Lower leg skin (tissue), 4 donors: ENCODE measurements at regions not wholly inside any gene's neighbourhood (a gene's known extent, or its start where the extent isn't known, plus 50 kb on each side); places are given as distances from the start of the nearest gene placed in this dataset.

Source experiments
- DNase-seq, 2 donors: peaks; one replicate each; pipeline ENCODE4 v3.0.0-alpha.2; 2019; ENCODE audit warnings: low spot score in 2 of 2
- H3K4me3 ChIP-seq: fragments of 200-600 bp; sonication (generic); 2 replicates; pipeline ENCODE4 v1.5.1; 2017; ENCODE audit warnings: mild to moderate bottlenecking, low read depth; ENCODE audit not compliant: poor library complexity, severe bottlenecking
- CTCF ChIP-seq, 3 donors: fragments of 450-650 bp; IDR thresholded peaks; one replicate each; pipeline ENCODE4 v1.5.1; 2016; ENCODE audit warnings: antibody characterized with exemption in 3 of 3, mild to moderate bottlenecking in 3 of 3, moderate library complexity in 2 of 3
- POLR2A ChIP-seq, 2 donors: fragments of 450-650 bp; IDR thresholded peaks; one replicate each; pipeline ENCODE4 v1.6.1; 2016 to 2017; ENCODE audit warnings: antibody characterized with exemption in 2 of 2, mild to moderate bottlenecking in 1 of 2, moderate library complexity in 1 of 2
- WGBS, 2 donors: methylation state at CpG; one replicate each; pipeline ENCODE4 v1.1.5; 2018; 5-methylcytosine and 5-hydroxymethylcytosine counted together
- intact Hi-C: fragments of 100-400 bp; cut with DNase I; formaldehyde crosslinking; loops from one replicate; pipeline ENCODE4 v1.15.0; 2023; ENCODE audit warnings: low total_unique reads

GRCh38 chr4:121266982-121267381, 102.9 kb upstream of the TNIP3 start:
- intact Hi-C loops = loop anchor here (10.0 kb wide), 1 partner anchor 1122 kb away; no protein-coding TSS in a partner anchor
- WGBS, 2 donors = 56 to 62% methylated on average over 3 of the region's 3 CpGs
- no peak for DNase-seq
- no peak for TF ChIP-seq POLR2A (IDR thresholded peaks at IDR 0.05)
- TF ChIP-seq CTCF (IDR thresholded peaks at IDR 0.05) = no peak
- H3K4me3 ChIP-seq = no peak overlapping the region

GRCh38 chr4:121256887-121257466, 92.9 kb upstream of the TNIP3 start:
- WGBS, 2 donors = 83 to 87% methylated on average over 3 of the region's 3 CpGs
- intact Hi-C loops = loop anchor here (10.0 kb wide), 1 partner anchor 62 kb away; no protein-coding TSS in a partner anchor

GRCh38 chr4:121255986-121256750, 92.0 kb upstream of the TNIP3 start:
- intact Hi-C loops = loop anchor here (10.0 kb wide), 1 partner anchor 61 kb away; no protein-coding TSS in a partner anchor
- TF ChIP-seq POLR2A (IDR thresholded peaks at IDR 0.05) (no peak), CTCF (IDR thresholded peaks at IDR 0.05) (no peak)
- no peak overlapping the region for H3K4me3 ChIP-seq
- DNase-seq = no peak

More at GRCh38 chr4:121256887-121257466, 92.9 kb upstream of the TNIP3 start:
- TF ChIP-seq POLR2A (IDR thresholded peaks at IDR 0.05) (no peak), CTCF (IDR thresholded peaks at IDR 0.05) (no peak)
- no peak for DNase-seq
- H3K4me3 ChIP-seq = no peak overlapping the region

GRCh38 chr4:121253961-121254360, 89.8 kb upstream of the TNIP3 start:
- H3K4me3 ChIP-seq = no peak overlapping the region
- intact Hi-C loops = loop anchor here (10.0 kb wide), 1 partner anchor 59 kb away; no protein-coding TSS in a partner anchor
- WGBS, 2 donors = 81 to 87% methylated on average over 2 of the region's 2 CpGs
- no peak for TF ChIP-seq CTCF (IDR thresholded peaks at IDR 0.05)
- no peak for TF ChIP-seq POLR2A (IDR thresholded peaks at IDR 0.05)
- no peak for DNase-seq

GRCh38 chr4:121252224-121252806, 88.2 kb upstream of the TNIP3 start:
- WGBS, 2 donors = 14 to 16% methylated on average over 3 of the region's 3 CpGs
- no peak for TF ChIP-seq CTCF (IDR thresholded peaks at IDR 0.05)
- no peak for TF ChIP-seq POLR2A (IDR thresholded peaks at IDR 0.05)
- intact Hi-C loops = loop anchor here (10.0 kb wide), 1 partner anchor 58 kb away; no protein-coding TSS in a partner anchor
- peak; percentile 58 to 90 for DNase-seq
- H3K4me3 ChIP-seq = no peak overlapping the region
